H54 (cell line): ENCODE measurements at regions not wholly inside any gene's neighbourhood (a gene's known extent, or its start where the extent isn't known, plus 50 kb on each side); places are given as distances from the start of the nearest gene placed in this dataset.

Experiments used
- DNase-seq: peaks from one replicate; pipeline ENCODE4 v3.0.0; 2011; ENCODE audit warnings: low spot score, mixed read lengths; ENCODE audit not compliant: insufficient read length
- FAIRE-seq: peaks from 3 replicates; lab custom pipeline; 2011; peaks lifted over from hg19 to GRCh38; lab: Jason Lieb, UNC
- POLR2A ChIP-seq: IDR thresholded peaks from 2 replicates; pipeline ENCODE4 v1.6.1; 2011; ENCODE audit warnings: low read depth, mild to moderate bottlenecking, low read length

DNA sequence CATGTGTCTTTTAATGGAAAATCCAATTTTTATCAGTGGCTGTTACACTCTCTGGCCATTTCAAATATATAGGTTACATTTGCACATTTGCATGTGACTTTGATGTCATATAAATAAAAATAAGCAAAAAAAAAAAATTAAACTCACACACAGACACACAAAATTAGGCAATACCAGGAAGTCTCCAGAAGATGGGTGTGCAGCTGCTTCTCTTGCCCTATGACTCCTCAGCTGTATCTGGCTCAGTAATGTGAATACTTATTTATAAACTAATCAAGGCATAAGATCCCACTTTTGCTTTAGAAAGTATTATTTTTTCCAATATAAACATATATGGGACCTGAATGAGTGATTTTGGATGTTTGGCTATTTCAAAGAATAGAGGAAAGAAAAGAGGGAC, 461.1 kb downstream of the LRIG3 start:
- no peak for FAIRE-seq
- no peak for TF ChIP-seq POLR2A
- no peak for DNase-seq

DNA sequence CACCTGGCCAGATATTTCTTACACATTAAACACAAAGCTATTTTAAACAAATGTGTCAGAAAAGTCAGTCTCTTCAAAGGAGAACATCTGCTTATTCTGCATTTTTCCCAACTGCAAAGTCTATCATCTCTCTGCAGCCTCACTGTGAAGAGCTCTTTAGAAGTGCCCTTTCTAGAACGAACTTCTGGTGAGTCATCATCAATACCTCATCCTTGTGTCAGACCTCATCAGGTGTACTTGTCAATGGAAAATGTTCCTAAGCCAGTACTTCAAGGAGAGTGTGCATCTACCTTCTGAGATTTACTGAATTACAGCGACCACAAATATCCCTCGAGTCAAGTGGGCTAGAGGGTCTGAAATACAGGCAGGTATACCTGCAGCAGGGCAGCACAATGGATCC, 457.3 kb downstream of the LRIG3 start:
- DNase-seq, result no peak

DNA sequence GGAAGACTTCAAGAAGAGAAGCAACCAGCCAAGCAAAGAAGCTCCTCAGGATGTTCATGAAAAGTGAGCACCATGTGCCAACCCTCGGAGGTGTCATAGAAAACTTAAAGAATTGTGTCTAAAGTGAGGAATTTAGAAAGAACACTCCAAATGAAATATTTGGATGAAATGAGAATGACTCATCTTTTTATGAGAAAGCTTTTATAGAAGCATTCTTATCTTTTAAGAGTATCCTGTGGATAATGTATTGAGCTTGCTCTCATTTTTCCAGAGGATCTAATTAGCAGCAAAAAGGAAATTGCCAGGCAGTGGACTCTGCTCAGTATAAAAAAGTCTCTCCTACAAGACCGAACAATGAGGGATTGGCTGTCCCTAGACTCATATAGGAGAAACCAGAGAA, 454.9 kb downstream of the LRIG3 start:
- TF ChIP-seq POLR2A, result no peak
- DNase-seq, result no peak
- no peak for FAIRE-seq

More for the DNA sequence above, 457.3 kb downstream of the LRIG3 start:
- no peak for FAIRE-seq
- no peak for TF ChIP-seq POLR2A

- DNase-seq (no peak), FAIRE-seq (no peak)
- TF ChIP-seq POLR2A, result no peak
These were observed 449.9 kb downstream of the LRIG3 start for GRCh38 chr12:58470266-58471010.

DNA sequence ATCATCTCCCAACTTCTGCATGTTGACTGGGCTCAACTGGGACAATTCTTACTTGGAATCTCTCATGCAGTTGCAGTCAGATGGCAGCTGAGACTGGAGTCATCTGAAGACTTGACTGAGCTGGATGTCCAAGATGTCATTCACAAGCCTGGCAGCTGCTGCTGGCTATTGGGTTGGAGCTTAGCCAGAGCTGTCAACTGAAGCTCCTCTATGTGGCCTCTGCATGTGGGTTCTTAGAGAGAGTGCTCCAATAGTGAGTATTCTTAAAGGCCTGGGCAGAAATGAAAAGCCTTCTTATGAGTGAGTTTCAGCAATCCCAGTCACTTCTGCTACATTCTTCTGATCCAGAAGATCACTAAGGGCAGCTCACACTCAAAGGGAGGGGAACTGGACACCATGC, 440.9 kb downstream of the LRIG3 start:
- TF ChIP-seq POLR2A, result no peak
- no peak for DNase-seq
- no peak for FAIRE-seq

GRCh38 chr12:58481811-58482210, 438.5 kb downstream of the LRIG3 start:
- no peak for TF ChIP-seq POLR2A
- DNase-seq (no peak), FAIRE-seq (no peak)

GRCh38 chr12:58487255-58487654, 433.0 kb downstream of the LRIG3 start:
- DNase-seq (no peak), FAIRE-seq (no peak)
- TF ChIP-seq POLR2A, result no peak

DNA sequence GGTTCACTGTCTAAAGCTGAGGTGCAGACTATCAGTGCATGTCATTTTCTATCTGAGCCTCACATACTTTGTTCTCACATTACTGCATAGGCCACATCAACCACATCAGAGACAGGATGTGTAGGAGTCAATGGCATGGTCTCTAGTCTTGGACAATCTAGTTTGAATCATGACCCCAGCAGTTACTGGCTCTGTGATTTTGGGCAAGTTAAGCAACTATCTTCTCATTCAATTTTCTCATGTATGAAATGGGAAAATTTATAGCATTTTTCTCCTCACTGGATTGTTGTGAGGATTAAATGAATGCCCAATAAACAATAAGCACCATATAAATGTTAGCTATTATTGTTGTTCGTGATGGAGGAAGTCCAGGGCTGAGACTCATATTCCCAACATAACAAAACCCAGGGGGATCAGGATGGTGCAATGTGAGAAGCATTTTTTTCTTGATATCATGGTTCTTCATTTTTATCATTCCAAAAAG, 432.6 kb downstream of the LRIG3 start:
- TF ChIP-seq POLR2A, result no peak
- peak; percentile 23 for FAIRE-seq
- DNase-seq, result no peak

DNA sequence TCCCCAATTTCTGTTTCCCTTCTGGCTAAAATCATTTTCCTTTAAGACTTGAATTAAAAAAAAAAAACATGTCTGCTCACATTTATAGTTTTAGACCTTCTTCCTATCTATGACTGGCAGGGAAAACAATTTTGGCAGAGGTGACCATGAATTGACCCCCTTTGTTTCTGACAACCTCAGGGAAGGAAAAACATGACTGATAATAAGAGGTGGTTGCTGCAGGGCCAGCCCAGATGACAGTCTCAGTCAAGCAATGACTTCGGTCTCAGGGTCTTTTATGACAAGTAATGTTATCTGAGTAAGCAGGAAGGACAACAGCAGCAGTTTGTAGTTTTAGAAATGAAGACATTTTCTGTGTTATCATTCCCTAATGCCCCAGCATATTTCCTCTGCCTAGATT, 430.9 kb downstream of the LRIG3 start:
- no peak for TF ChIP-seq POLR2A
- FAIRE-seq (no peak), DNase-seq (no peak)

GRCh38 chr12:58491306-58491705, 429.0 kb downstream of the LRIG3 start:
- DNase-seq (no peak), FAIRE-seq (no peak)
- no peak for TF ChIP-seq POLR2A

- TF ChIP-seq POLR2A, result no peak
- FAIRE-seq (no peak), DNase-seq (no peak)
These were observed 423.7 kb downstream of the LRIG3 start for GRCh38 chr12:58496411-58497190.

DNA sequence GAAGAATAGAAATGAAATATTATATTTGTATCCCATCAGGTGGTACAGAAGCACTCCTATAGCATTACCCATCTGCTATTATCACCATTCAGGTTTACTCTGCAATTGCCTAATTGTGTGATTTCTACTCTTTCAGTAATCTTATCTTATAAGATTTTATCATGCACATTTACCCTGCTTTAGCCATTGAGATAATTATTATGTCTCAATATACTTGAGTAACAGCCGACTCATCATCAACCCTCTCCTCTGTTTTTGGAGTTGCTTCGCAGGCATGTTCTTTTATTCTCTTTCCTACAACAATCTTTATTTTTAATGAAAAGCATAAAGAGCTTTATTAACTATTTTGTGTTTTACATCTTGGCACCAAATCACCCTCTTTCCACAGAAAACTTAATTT, 419.9 kb downstream of the LRIG3 start:
- TF ChIP-seq POLR2A, result no peak
- no peak for FAIRE-seq
- no peak for DNase-seq

DNA sequence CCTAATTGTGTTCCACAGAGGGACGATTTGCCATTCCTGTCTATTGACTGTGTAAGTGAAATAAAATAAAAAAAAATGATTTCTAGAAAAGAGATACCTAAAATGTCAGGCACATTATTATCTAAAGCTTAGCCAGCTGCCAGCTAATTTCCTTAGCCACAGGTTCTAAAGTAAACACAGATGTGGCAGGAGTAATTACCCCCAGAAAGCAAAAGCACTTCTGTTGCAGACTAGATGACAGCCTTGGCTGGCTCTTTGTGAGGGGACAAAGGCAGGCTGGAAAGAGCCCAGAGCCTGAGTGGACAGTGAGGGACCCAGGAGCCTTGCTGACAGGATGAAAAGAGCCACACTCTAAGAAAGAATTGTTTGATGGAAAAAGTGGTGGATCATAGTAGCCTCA, 418.1 kb downstream of the LRIG3 start:
- no peak for FAIRE-seq
- no peak for DNase-seq
- no peak for TF ChIP-seq POLR2A

- DNase-seq, result no peak
- TF ChIP-seq POLR2A, result no peak
- FAIRE-seq, result no peak
These were observed 417.5 kb downstream of the LRIG3 start for GRCh38 chr12:58502841-58503240.
